GM12892 (cell line): ENCODE measurements at regions not wholly inside any gene's neighbourhood (a gene's known extent, or its start where the extent isn't known, plus 50 kb on each side); places are given as distances from the start of the nearest gene placed in this dataset.

Source experiments
- DNase-seq: peaks from one replicate; pipeline ENCODE4 v3.0.0; 2011; ENCODE audit not compliant: insufficient read length
- FAIRE-seq: peaks from 2 replicates; lab custom pipeline; 2011; peaks lifted over from hg19 to GRCh38; lab: Jason Lieb, UNC
- POLR2A ChIP-seq: IDR thresholded peaks from 2 replicates; pipeline ENCODE4 v1.6.1; 2011; ENCODE audit warnings: low read depth, low read length, control low read depth
- POLR2AphosphoS5 ChIP-seq: IDR thresholded peaks from 2 replicates; pipeline ENCODE4 v1.6.1; 2011; ENCODE audit warnings: low read depth, low read length, control low read depth
- TAF1 ChIP-seq: IDR thresholded peaks from 2 replicates; pipeline ENCODE4 v1.6.1; 2011; ENCODE audit warnings: low read depth, mild to moderate bottlenecking, control low read depth, low read length, borderline replicate concordance

- TF ChIP-seq POLR2A (no peak), TAF1 (no peak), POLR2AphosphoS5 (no peak)
- no peak for DNase-seq
- no peak for FAIRE-seq
These were observed 252.9 kb upstream of the SMIM31 start for GRCh38 chr4:164501074-164501473.

- DNase-seq (no peak), FAIRE-seq (no peak)
- TF ChIP-seq POLR2A (no peak), POLR2AphosphoS5 (no peak), TAF1 (no peak)
These were observed 250.1 kb upstream of the SMIM31 start for GRCh38 chr4:164503874-164504273.

DNA sequence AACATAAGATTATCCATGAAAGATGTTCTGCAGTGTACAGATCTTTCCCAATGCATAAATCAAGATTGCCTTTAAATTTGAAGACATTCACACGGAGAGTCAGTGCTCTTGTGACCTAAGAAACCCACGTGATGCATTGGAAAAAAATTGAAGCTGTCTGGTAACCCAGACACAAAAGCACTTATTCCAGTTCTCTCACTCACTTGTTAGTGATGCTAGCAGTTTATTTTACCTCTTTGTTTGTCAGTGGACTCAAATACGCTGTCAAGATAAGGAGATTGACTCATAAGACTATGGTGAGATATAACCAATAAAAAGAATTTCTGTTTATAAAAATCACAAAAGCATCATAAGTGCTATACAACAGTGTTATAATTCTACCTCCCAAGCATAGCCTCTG is 245.8 kb upstream of the SMIM31 start:
- TF ChIP-seq TAF1 = no peak
- TF ChIP-seq POLR2A = no peak
- TF ChIP-seq POLR2AphosphoS5 = no peak
- no peak for FAIRE-seq
- no peak for DNase-seq

DNA sequence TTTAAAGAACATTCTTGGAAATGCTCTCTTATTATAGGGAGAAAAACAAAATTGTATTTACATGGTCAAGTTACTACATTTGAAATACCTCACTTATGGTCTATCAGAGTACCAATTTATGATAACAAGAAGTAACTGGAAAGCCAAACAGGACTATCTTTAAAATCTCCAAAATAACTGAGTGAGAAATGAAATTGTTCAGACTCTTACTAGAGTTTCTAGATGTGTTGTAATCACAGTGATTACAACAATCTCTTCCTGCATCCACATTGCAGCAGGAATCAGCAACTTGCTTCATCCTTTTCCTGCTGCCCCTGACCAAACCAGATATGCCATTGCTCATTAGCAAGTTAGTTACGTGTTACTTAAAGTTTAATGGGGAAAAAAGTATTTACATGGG is 245.2 kb upstream of the SMIM31 start:
- no peak for DNase-seq
- FAIRE-seq = no peak
- TF ChIP-seq POLR2A (no peak), TAF1 (no peak), POLR2AphosphoS5 (no peak)

GRCh38 chr4:164509951-164510350 is 244.0 kb upstream of the SMIM31 start:
- FAIRE-seq = no peak
- DNase-seq = no peak
- TF ChIP-seq POLR2AphosphoS5 (no peak), TAF1 (no peak), POLR2A (no peak)

DNA sequence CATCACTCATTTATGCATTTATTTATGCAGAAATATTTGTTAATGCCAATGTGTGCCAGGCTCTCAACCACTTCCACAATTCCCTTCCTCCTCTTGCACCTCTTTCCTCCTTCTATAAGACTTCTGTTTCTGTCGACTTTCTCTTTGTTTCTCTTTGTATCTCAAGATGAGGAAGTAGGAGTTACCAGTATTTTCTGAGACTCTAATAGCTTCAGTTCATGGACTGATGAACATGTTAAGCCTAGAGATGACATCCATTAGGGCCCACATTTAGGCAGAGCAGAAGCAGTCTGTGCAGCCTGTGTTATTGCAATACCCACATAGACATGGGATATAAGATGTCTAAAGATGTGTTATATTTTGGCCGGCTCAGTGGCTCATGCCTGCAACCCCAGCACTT is 241.8 kb upstream of the SMIM31 start:
- FAIRE-seq (no peak), DNase-seq (no peak)
- TF ChIP-seq TAF1 = no peak

GRCh38 chr4:164514765-164515164 is 239.2 kb upstream of the SMIM31 start:
- TF ChIP-seq POLR2AphosphoS5 (no peak), POLR2A (no peak), TAF1 (no peak)
- FAIRE-seq = no peak
- no peak for DNase-seq

- FAIRE-seq (no peak), DNase-seq (no peak)
- TF ChIP-seq POLR2AphosphoS5 (no peak), TAF1 (no peak), POLR2A (no peak)
These were observed 229.1 kb upstream of the SMIM31 start for GRCh38 chr4:164524789-164525188.

GRCh38 chr4:164526933-164527583 is 226.9 kb upstream of the SMIM31 start:
- no peak for FAIRE-seq
- TF ChIP-seq TAF1 (no peak), POLR2A (no peak), POLR2AphosphoS5 (no peak)
- no peak for DNase-seq

DNA sequence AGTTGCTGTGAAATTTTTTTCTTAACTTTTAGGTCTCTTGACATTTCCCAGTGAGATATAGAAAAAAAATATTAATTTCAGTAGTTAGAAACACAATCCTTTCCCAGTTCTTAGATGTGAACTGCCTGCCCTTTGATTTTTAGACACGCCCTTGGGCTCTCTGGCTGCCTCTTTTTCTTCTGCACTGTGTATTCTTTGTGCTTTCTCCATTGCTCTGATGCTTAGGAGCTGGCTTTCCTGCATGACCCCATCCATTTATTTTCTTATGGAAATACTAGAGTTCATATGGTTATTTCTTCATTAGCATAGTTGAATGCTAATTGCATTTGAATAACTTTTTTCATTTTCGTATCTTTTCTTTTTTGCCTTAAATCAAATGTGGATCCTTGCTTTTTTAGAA is 224.9 kb upstream of the SMIM31 start:
- no peak for TF ChIP-seq POLR2A
- no peak for FAIRE-seq
- DNase-seq = no peak

DNA sequence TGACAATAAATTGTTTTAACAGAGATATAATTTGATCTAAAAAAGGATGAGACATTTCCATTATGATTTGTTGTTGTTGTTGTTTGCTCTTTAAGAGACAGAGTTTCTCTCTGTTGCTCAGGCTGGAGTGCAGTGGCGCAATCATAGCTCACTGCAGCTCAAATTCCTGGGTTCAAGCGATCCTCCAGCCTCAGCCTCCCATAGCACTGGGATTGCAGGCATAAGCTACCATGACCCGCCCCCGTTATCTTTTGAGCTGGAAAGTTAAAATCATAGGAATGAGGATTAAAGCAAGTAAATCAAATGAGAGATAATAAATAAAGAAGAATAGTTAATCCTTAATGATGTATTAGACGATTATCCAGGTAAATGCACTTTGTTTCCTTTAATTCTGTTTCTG is 224.4 kb upstream of the SMIM31 start:
- FAIRE-seq (no peak), DNase-seq (no peak)
- TF ChIP-seq POLR2A (no peak), TAF1 (no peak), POLR2AphosphoS5 (no peak)

DNA sequence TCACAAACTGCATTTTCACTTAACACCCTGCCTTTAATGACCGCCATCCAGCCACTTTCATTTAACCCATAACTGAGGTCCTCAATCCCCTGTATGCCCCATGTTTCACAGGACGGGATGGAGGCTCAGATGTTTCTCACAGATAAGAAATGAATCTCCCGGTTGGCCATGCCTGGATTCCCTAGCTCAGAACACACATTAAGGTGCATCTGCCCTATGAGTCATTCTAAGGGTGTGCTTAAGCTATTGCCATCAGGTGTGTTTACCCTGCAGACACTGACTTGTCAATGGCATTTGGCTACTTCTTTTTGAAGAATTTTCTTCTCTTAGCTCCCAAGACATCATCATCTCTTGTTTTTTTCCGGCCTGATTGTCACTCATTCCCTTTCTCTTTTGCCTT is 222.6 kb upstream of the SMIM31 start:
- DNase-seq = no peak
- no peak for FAIRE-seq
- no peak for TF ChIP-seq TAF1
- TF ChIP-seq POLR2A = no peak
- TF ChIP-seq POLR2AphosphoS5 = no peak

GRCh38 chr4:164536814-164537213 is 217.1 kb upstream of the SMIM31 start:
- no peak for FAIRE-seq
- no peak for DNase-seq
- no peak for TF ChIP-seq TAF1
- no peak for TF ChIP-seq POLR2AphosphoS5
- TF ChIP-seq POLR2A = no peak
